ACC112 (cell line): ENCODE measurements at regions not wholly inside any gene's neighbourhood (a gene's known extent, or its start where the extent isn't known, plus 50 kb on each side); places are given as distances from the start of the nearest gene placed in this dataset.

Experiments
- H2AFZ ChIP-seq: fragments of 200-600 bp; sonication (generic); one replicate; pipeline ENCODE4 v1.6.0; 2017; ENCODE audit warnings: antibody characterized with exemption, low read length; ENCODE audit not compliant: unreplicated experiment
- H3K27ac ChIP-seq: fragments of 200-600 bp; sonication (generic); 2 replicates; pipeline ENCODE4 v1.5.1; 2014; ENCODE audit warnings: low read depth, mild to moderate bottlenecking, antibody characterized with exemption, low read length, moderate library complexity
- H3K27me3 ChIP-seq: fragments of 200-600 bp; sonication (generic); 2 replicates; pipeline ENCODE4 v1.6.1; 2014; ENCODE audit warnings: mild to moderate bottlenecking, antibody characterized with exemption, low read length, moderate library complexity, mixed read lengths; ENCODE audit not compliant: insufficient read depth
- H3K36me3 ChIP-seq: fragments of 200-600 bp; sonication (generic); 2 replicates; pipeline ENCODE4 v1.6.1; 2016; ENCODE audit warnings: mild to moderate bottlenecking, antibody characterized with exemption, low read length, moderate library complexity, mixed read lengths; ENCODE audit not compliant: insufficient read depth
- H3K4me1 ChIP-seq: fragments of 200-600 bp; sonication (generic); one replicate; pipeline ENCODE4 v1.6.1; 2016; ENCODE audit warnings: low read length, mixed read lengths; ENCODE audit not compliant: insufficient read depth, unreplicated experiment, control insufficient read depth
- H3K4me3 ChIP-seq: fragments of 200-600 bp; sonication (generic); 2 replicates; pipeline ENCODE4 v1.5.1; 2014; ENCODE audit warnings: mild to moderate bottlenecking, low read depth, low read length
- H3K79me2 ChIP-seq: fragments of 200-600 bp; sonication (generic); one replicate; pipeline ENCODE4 v1.6.0; 2016; ENCODE audit warnings: low read length; ENCODE audit not compliant: control insufficient read depth, unreplicated experiment, insufficient read depth

DNA sequence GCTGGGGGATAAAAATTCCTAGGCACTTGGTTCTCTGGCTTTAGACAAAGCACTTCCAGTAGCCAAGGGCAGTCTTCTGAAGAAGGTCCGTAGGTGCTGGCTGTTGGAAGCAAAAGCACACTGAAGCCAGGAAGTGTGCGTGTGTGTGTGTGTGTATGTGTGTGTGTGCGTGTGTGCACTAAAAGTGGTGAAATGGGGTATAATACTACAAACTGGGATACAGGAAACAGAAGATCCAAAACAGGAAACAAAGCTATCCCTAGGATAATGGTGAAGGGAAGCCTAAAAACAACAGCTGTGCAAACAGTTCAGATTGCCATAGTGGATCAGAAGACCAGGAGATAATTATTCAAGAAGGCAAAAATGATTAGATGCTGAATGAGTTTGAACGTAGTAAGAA lies 103.4 kb downstream of the IL20RB start:
- H3K27me3 ChIP-seq: peaks cover 81% of the 10 kb centered on the region
- H2AFZ ChIP-seq: no peak overlapping the region

DNA sequence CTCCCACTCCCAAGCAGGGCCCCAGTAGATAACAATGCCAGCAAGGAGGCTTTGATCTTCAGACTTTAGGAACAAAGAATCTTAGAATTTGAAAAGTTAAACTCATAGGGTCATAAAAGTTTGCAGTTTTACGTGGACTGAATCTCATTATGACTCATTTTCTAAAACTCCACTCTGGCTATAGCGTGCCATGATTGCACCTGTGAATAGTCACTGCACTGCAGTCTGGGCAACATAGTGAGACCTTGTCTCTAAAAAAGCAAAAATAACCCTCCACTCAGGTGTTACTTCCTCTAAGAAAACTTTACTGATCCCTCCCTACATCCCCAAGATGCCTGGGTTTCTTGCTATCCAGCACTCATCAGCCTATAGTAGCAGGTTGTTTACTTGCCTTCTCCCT lies 104.5 kb downstream of the IL20RB start:
- peaks cover 78% of the 10 kb centered on the region for H3K27me3 ChIP-seq
- no peaks in the 10 kb centered on the region for H3K4me1 ChIP-seq
- H3K4me3 ChIP-seq: no peak overlapping the region
- H3K36me3 ChIP-seq: no peaks in the 10 kb centered on the region
- no peaks in the 10 kb centered on the region for H3K79me2 ChIP-seq
- no peak overlapping the region for H2AFZ ChIP-seq
- no peak overlapping the region for H3K27ac ChIP-seq

More for the DNA sequence above, 103.4 kb downstream of the IL20RB start:
- no peak overlapping the region for H3K4me3 ChIP-seq
- H3K4me1 ChIP-seq: no peaks in the 10 kb centered on the region
- H3K27ac ChIP-seq: no peak overlapping the region
- no peaks in the 10 kb centered on the region for H3K79me2 ChIP-seq
- no peaks in the 10 kb centered on the region for H3K36me3 ChIP-seq

GRCh38 chr3:137065381-137065780 lies 107.6 kb downstream of the IL20RB start:
- Histone ChIP-seq H3K4me3 (no peak overlapping the region), H3K79me2 (no peaks in the 10 kb centered on the region), H3K27ac (no peak overlapping the region), H3K27me3 (peaks cover 75% of the 10 kb centered on the region), H3K4me1 (no peaks in the 10 kb centered on the region), H3K36me3 (no peaks in the 10 kb centered on the region), H2AFZ (no peak overlapping the region)

DNA sequence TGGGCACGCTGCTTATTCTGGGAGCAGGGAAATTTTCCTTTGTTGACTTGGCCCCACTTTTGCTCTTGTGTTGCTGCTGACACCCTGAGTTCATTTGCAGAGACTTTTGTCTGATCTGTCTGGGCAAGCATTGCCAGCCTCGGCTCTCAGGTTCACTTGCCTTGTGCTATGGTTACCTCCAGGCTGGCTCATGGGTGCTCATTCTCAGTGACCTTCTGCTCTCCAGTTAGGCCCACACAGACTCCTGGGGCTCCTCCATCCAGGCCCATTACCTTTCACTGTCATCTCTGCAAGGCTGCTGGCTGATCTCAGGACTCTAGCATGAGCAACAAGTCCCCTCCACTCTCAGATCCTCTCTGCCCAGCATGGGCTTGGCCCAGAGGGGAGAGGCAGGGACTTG lies 108.3 kb downstream of the IL20RB start:
- H3K27ac ChIP-seq: no peak overlapping the region
- H3K4me3 ChIP-seq: no peak overlapping the region
- H2AFZ ChIP-seq: no peak overlapping the region
- H3K27me3 ChIP-seq: peaks cover 72% of the 10 kb centered on the region
- H3K4me1 ChIP-seq: no peaks in the 10 kb centered on the region
- no peaks in the 10 kb centered on the region for H3K79me2 ChIP-seq
- H3K36me3 ChIP-seq: no peaks in the 10 kb centered on the region

DNA sequence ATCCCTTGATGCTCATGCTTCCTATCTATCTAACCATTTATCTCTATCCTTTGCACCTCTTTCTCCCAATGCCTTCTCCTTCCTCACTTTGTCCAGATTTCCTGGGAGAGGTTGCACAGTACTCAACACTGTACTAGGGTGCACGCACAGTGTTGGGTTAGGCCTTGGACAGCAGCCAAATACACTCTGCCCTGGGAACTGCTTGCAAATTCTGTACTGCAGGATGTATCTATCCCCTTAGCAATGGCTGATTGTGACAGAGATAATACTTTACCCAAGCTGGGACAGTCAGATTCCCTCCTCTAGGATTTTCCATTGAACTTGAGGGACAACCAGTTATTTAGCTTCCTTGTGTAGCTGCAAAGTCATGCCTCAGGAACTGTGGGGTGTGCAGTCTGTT lies 113.3 kb downstream of the IL20RB start:
- no peak overlapping the region for H3K27ac ChIP-seq
- peaks cover 62% of the 10 kb centered on the region for H3K27me3 ChIP-seq
- H3K4me3 ChIP-seq: no peak overlapping the region
- no peaks in the 10 kb centered on the region for H3K79me2 ChIP-seq
- H2AFZ ChIP-seq: no peak overlapping the region
- no peaks in the 10 kb centered on the region for H3K4me1 ChIP-seq
- no peaks in the 10 kb centered on the region for H3K36me3 ChIP-seq

GRCh38 chr3:137075020-137075419 lies 117.2 kb downstream of the IL20RB start:
- no peak overlapping the region for H3K27ac ChIP-seq
- no peaks in the 10 kb centered on the region for H3K79me2 ChIP-seq
- H3K27me3 ChIP-seq: peaks cover 78% of the 10 kb centered on the region
- no peaks in the 10 kb centered on the region for H3K4me1 ChIP-seq
- H2AFZ ChIP-seq: no peak overlapping the region
- no peak overlapping the region for H3K4me3 ChIP-seq
- H3K36me3 ChIP-seq: no peaks in the 10 kb centered on the region

GRCh38 chr3:137078040-137078439 lies 120.3 kb downstream of the IL20RB start:
- Histone ChIP-seq H3K4me1 (no peaks in the 10 kb centered on the region), H2AFZ (no peak overlapping the region), H3K27me3 (peaks cover 87% of the 10 kb centered on the region), H3K79me2 (no peaks in the 10 kb centered on the region), H3K36me3 (no peaks in the 10 kb centered on the region), H3K27ac (no peak overlapping the region), H3K4me3 (no peak overlapping the region)

- Histone ChIP-seq H3K36me3 (no peaks in the 10 kb centered on the region), H3K4me1 (no peaks in the 10 kb centered on the region), H2AFZ (no peak overlapping the region), H3K27ac (no peak overlapping the region), H3K4me3 (no peak overlapping the region), H3K79me2 (no peaks in the 10 kb centered on the region), H3K27me3 (peaks cover 88% of the 10 kb centered on the region)
These were observed 121.8 kb downstream of the IL20RB start for GRCh38 chr3:137079571-137079970.

GRCh38 chr3:137081711-137082110 lies 123.9 kb downstream of the IL20RB start:
- Histone ChIP-seq H3K4me3 (no peak overlapping the region), H3K27ac (no peak overlapping the region), H2AFZ (no peak overlapping the region), H3K4me1 (no peaks in the 10 kb centered on the region), H3K36me3 (no peaks in the 10 kb centered on the region), H3K27me3 (peaks cover 92% of the 10 kb centered on the region), H3K79me2 (no peaks in the 10 kb centered on the region)

DNA sequence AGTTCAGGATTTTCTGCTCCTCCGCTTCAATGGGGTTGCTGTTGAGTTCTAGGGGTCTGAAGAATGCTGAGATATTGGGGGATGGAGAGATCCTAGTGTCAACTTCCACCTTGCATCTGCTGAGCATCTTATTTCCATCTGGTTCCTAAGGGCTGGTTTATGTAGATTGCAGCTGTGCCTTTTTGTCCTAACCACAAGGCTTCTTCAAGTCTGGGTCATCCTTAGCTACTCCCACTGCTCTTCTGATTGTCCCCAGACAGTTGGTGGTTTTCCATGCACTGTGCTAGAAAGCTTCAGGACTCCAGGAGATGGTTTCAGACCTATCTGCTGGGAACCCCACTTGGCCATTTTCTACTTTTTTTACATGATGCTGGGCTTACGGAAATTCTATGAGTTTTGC lies 125.0 kb downstream of the IL20RB start:
- Histone ChIP-seq H3K4me1 (no peaks in the 10 kb centered on the region), H3K27me3 (peaks cover 84% of the 10 kb centered on the region)

DNA sequence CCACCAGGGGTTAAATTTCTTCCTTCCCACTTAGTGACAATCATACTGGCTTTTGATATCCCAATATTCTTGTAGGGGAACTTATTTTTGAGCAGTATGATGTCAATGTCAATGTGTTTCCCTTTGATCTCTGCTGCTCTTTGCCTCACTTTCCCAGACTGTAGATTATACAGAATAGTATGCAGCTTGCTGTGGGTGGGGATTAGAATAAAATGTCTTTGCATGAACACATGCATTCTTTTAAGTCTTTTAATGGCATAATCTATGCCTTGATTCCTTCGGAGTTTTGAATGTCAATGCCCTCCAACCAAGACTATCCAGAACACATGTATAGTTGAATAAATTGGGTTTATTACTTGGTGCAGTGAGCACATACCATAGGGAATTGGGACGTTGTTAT lies 125.5 kb downstream of the IL20RB start:
- Histone ChIP-seq H3K36me3 (no peaks in the 10 kb centered on the region), H3K4me1 (no peaks in the 10 kb centered on the region), H3K79me2 (no peaks in the 10 kb centered on the region), H3K27ac (no peak overlapping the region), H3K27me3 (peaks cover 79% of the 10 kb centered on the region), H2AFZ (no peak overlapping the region), H3K4me3 (no peak overlapping the region)

More for the DNA sequence above, 125.0 kb downstream of the IL20RB start:
- Histone ChIP-seq H3K36me3 (no peaks in the 10 kb centered on the region), H3K27ac (no peak overlapping the region), H3K79me2 (no peaks in the 10 kb centered on the region), H2AFZ (no peak overlapping the region), H3K4me3 (no peak overlapping the region)
